GM12878 (cell line): ENCODE measurements at regions not wholly inside any gene's neighbourhood (a gene's known extent, or its start where the extent isn't known, plus 50 kb on each side); places are given as distances from the start of the nearest gene placed in this dataset.

Source experiments
- ATAC-seq: fragments of 200-7000 bp; cut with Tn5 transposase; 3 replicates; pipeline ENCODE4 v1.9.1; 2020; ENCODE audit warnings: mild to moderate bottlenecking, moderate library complexity
- BruUV-seq: library from RNA; stranded (reverse); fragments of 400-500 nt; replicated peaks from 2 replicates; lab custom pipeline; 2021; lab: Mats Ljungman, UMichigan
- CTCF ChIA-PET: fragments of 300-600 bp; sonication (Branson Sonifier 250); formaldehyde crosslinking; extraction: SDS; loops from one replicate; lab custom pipeline; 2021; ENCODE audit warnings: inconsistent platforms; lab: Yijun Ruan, JAX
- POLR2A ChIA-PET: fragments of 350-600 bp; formaldehyde crosslinking; extraction: SDS; loops from one replicate; lab custom pipeline; 2021; ENCODE audit warnings: inconsistent platforms; lab: Charles Lee
- RAD21 ChIA-PET: fragments of 300-600 bp; sonication (Branson Sonifier 250); formaldehyde crosslinking; loops from one replicate; lab custom pipeline; 2023; ENCODE audit warnings: antibody characterized with exemption; ENCODE audit not compliant: unreplicated experiment; lab: Charles Lee
- SMC1A ChIA-PET: fragments of 300-600 bp; sonication (Branson Sonifier 250); formaldehyde crosslinking; loops from one replicate; lab custom pipeline; 2023; ENCODE audit not compliant: unreplicated experiment, uncharacterized antibody; lab: Charles Lee
- DNase-seq: peaks from one replicate; pipeline ENCODE4 v3.0.0-alpha.2; 2011; ENCODE audit warnings: low read depth, low spot score
- FAIRE-seq: peaks from 3 replicates; lab custom pipeline; 2011; peaks lifted over from hg19 to GRCh38; lab: Jason Lieb, UNC
- H2AFZ ChIP-seq: 2 replicates; pipeline ENCODE4 v1.6.0; 2011; ENCODE audit warnings: low read depth, low read length, control low read depth; ENCODE audit not compliant: control insufficient read depth
- H3K27ac ChIP-seq: 2 replicates; pipeline ENCODE4 v1.5.1; 2011; ENCODE audit warnings: control low read depth; ENCODE audit not compliant: control insufficient read depth, insufficient read depth
- H3K27me3 ChIP-seq, 2 experiments: replicated peaks in 1 of 2; 2 replicates each; pipeline versions ENCODE4 v1.6.0 to v1.6.1; 2011; ENCODE audit warnings: low read length in 1 of 2; ENCODE audit not compliant: control insufficient read depth in 2 of 2, insufficient read depth in 2 of 2
- H3K36me3 ChIP-seq, 2 experiments: 2 replicates each; pipeline ENCODE4 v1.5.1; 2011; ENCODE audit warnings: low read length in 1 of 2; ENCODE audit not compliant: control insufficient read depth in 2 of 2, insufficient read depth in 2 of 2
- H3K4me1 ChIP-seq: 2 replicates; pipeline ENCODE4 v1.6.1; 2011; ENCODE audit warnings: mild to moderate bottlenecking, low read length, moderate library complexity, mixed read lengths; ENCODE audit not compliant: control insufficient read depth, insufficient read depth
- H3K4me2 ChIP-seq: 2 replicates; pipeline ENCODE4 v1.6.0; 2011; ENCODE audit warnings: control low read depth; ENCODE audit not compliant: control insufficient read depth, insufficient read depth
- H3K4me3 ChIP-seq: fragments of 200-600 bp; sonication (generic); 2 replicates; pipeline ENCODE4 v1.5.1; 2016
- H3K79me2 ChIP-seq: 2 replicates; pipeline ENCODE4 v1.6.0; 2011; ENCODE audit warnings: low read length; ENCODE audit not compliant: control insufficient read depth, insufficient read depth
- H3K9ac ChIP-seq: 2 replicates; pipeline ENCODE4 v1.8.0; 2011; ENCODE audit warnings: low read length, control low read depth, mixed read lengths; ENCODE audit not compliant: control insufficient read depth, insufficient read depth
- H3K9me3 ChIP-seq: replicated peaks from 3 replicates; pipeline ENCODE4 v1.5.1; 2011; ENCODE audit warnings: mild to moderate bottlenecking, low read length; ENCODE audit not compliant: control insufficient read depth, insufficient read depth
- H4K20me1 ChIP-seq: 2 replicates; pipeline ENCODE4 v1.6.0; 2011; ENCODE audit not compliant: control insufficient read depth, insufficient read depth
- CBFB ChIP-seq: IDR thresholded peaks from 2 replicates; pipeline ENCODE4 v1.6.1; 2016; ENCODE audit warnings: antibody characterized with exemption, low read depth
- DPF2 ChIP-seq: fragments of 450-650 bp; IDR thresholded peaks from 2 replicates; pipeline ENCODE4 v1.6.1; 2017; ENCODE audit warnings: mild to moderate bottlenecking
- FOS ChIP-seq: IDR thresholded peaks from 3 replicates; pipeline ENCODE4 v1.6.1; 2011; ENCODE audit warnings: borderline replicate concordance; ENCODE audit not compliant: insufficient read length; ENCODE audit errors: extremely low read depth
- IKZF1 ChIP-seq: fragments of 450-650 bp; conservative IDR thresholded peaks from 2 replicates; pipeline ENCODE4 v1.6.1; 2017; ENCODE audit warnings: antibody characterized with exemption, mild to moderate bottlenecking
- JUNB ChIP-seq: IDR thresholded peaks from 2 replicates; pipeline ENCODE4 v1.6.1; 2016; ENCODE audit warnings: antibody characterized with exemption, mild to moderate bottlenecking
- NR2C1 ChIP-seq: fragments of 450-650 bp; IDR thresholded peaks from 2 replicates; pipeline ENCODE4 v1.6.1; 2017; ENCODE audit warnings: antibody characterized with exemption, mild to moderate bottlenecking, moderate library complexity
- WGBS: methylation state at CpG from one replicate; pipeline ENCODE4 v1.1.6; 2016; ENCODE audit warnings: low lambda C conversion rate; ENCODE audit not compliant: insufficient replicate concordance, insufficient coverage; ENCODE audit errors: missing lambda C conversion rate; 5-methylcytosine and 5-hydroxymethylcytosine counted together
- in situ Hi-C: fragments of 300-500 bp; cut with MboI; formaldehyde crosslinking; loops from 9 replicates; pipeline ENCODE4 v1.14.3; 2018; ENCODE audit warnings: mixed read lengths
- intact Hi-C: fragments of 100-400 bp; cut with micrococcal nuclease; formaldehyde crosslinking; loops from one replicate; pipeline ENCODE4 v1.14.2; 2022; ENCODE audit not compliant: unreplicated experiment
- TF ChIP-seq, protein P1 (sequence below): fragments of 450-650 bp; IDR thresholded peaks from 2 replicates; pipeline ENCODE4 v1.6.1; 2017; ENCODE audit warnings: borderline replicate concordance
- TF ChIP-seq, protein P2 (sequence below): fragments of 450-650 bp; IDR thresholded peaks from 2 replicates; pipeline ENCODE4 v1.6.1; 2016; ENCODE audit warnings: mild to moderate bottlenecking
- TF ChIP-seq, protein P3 (sequence below): IDR thresholded peaks from 2 replicates; pipeline ENCODE4 v1.6.1; 2011; ENCODE audit warnings: borderline replicate concordance, low read depth, mild to moderate bottlenecking, moderate library complexity, low read length; ENCODE audit not compliant: insufficient read depth, poor library complexity, severe bottlenecking

DNA sequence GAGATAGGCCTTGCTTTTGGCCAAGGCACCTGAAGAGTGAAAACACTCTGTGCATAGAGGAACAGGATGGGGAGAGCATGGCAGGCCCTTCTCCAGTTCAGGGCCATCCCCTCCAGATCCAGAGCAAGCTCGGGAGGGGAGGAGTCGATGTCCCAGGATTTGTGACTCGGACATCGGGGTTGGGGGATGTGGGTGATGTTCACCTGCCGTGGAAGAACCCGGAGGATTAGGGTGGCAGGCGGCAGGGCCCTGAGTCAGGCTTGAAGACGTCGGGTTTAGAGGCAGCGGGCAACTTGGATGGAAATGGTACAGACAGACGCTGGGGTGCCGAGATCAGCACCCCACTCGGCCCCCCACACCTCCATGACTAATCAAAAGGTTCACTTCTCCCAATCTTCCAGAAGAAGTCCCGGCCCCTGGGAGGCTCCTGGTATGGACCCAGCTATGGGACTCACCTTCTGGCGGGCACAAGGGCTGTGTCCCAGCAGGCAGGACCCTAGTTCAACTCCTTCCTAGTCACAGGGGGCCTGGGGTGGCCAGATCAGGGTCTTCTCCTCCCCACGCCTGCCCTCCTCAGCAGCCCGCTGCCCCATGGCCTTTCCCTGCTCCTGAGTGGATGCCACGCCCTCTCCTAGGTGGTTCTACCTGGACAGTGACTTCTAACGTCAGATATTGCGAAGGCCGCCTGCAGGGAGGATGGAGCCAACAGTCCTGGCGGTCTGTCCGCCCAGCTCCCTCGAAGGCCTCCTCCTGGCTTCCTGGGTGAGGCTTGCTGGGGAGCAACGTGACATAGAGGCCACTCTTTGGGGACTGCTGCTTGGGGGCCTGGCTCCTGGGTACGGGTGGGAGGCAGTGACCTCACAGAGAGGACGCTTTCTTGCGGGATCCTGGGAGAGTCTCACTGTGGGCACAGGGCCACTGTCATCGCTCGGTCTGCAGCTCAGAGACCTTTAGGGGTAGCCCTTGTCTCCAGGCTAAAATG is 792.5 kb downstream of the BRD1 start:
- TF ChIP-seq, protein P1, sequence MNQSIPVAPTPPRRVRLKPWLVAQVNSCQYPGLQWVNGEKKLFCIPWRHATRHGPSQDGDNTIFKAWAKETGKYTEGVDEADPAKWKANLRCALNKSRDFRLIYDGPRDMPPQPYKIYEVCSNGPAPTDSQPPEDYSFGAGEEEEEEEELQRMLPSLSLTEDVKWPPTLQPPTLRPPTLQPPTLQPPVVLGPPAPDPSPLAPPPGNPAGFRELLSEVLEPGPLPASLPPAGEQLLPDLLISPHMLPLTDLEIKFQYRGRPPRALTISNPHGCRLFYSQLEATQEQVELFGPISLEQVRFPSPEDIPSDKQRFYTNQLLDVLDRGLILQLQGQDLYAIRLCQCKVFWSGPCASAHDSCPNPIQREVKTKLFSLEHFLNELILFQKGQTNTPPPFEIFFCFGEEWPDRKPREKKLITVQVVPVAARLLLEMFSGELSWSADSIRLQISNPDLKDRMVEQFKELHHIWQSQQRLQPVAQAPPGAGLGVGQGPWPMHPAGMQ: no peak
- Histone ChIP-seq H3K27ac (no peak overlapping the region), H3K79me2 (no peaks in the 10 kb centered on the region), H3K9me3 (no peaks in the 10 kb centered on the region; the same call in 2 of the 3 replicates), H2AFZ (no peak overlapping the region), H3K9ac (no peak overlapping the region), H4K20me1 (no peaks in the 10 kb centered on the region), H3K4me1 (no peaks in the 10 kb centered on the region), H3K4me2 (no peak overlapping the region), H3K27me3 (no peaks in the 10 kb centered on the region), H3K4me3 (no peak overlapping the region), H3K36me3 (no peaks in the 10 kb centered on the region)
- ChIA-PET CTCF (no interaction called here), RAD21 (no interaction called here), POLR2A (no interaction called here), SMC1A (no interaction called here)
- no peak for FAIRE-seq
- no peak for ATAC-seq
- intact Hi-C loops: no loop called here
- WGBS: 34% methylated on average over 30 of the region's 30 CpGs
- no peak for DNase-seq
- no TSS peak for BruUV-seq
- in situ Hi-C loops: no loop called here

DNA sequence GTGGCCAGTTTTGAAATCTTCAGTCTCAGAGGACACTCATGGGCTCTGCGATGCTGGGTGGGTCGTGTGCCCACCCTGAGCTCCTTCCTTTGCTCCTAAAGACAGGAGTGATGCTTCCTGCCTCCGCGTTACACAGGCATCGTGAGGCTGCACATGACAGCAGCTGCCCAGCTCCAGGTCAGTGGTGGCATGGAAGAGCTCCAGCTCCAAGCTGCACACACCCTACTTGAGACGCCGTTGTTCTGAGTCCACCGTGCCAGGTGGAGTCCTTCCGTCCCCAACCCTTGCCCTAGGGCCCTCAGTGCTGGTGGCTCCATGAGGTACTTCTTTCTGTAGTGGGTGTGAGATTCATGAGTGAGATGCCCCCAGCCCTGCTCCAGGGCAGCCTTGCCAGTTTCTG is 794.1 kb downstream of the BRD1 start:
- CTCF ChIA-PET: no interaction called here
- 44% methylated on average over 9 of the region's 9 CpGs for WGBS

More for the DNA sequence above, 794.1 kb downstream of the BRD1 start:
- no peaks in the 10 kb centered on the region for H3K4me1 ChIP-seq
- H4K20me1 ChIP-seq: no peaks in the 10 kb centered on the region
- in situ Hi-C loops (no loop called here), intact Hi-C loops (no loop called here)
- H3K27ac ChIP-seq: no peak overlapping the region
- H3K9ac ChIP-seq: no peak overlapping the region
- no peak overlapping the region for H3K4me3 ChIP-seq
- no peak for FAIRE-seq
- no peaks in the 10 kb centered on the region for H3K79me2 ChIP-seq
- RAD21 ChIA-PET: no interaction called here
- H3K9me3 ChIP-seq: no peaks in the 10 kb centered on the region; the same call in 2 of the 3 replicates
- no peak for TF ChIP-seq NR2C1
- TF ChIP-seq CBFB: no peak
- no peak for TF ChIP-seq DPF2
- TF ChIP-seq, protein P2, sequence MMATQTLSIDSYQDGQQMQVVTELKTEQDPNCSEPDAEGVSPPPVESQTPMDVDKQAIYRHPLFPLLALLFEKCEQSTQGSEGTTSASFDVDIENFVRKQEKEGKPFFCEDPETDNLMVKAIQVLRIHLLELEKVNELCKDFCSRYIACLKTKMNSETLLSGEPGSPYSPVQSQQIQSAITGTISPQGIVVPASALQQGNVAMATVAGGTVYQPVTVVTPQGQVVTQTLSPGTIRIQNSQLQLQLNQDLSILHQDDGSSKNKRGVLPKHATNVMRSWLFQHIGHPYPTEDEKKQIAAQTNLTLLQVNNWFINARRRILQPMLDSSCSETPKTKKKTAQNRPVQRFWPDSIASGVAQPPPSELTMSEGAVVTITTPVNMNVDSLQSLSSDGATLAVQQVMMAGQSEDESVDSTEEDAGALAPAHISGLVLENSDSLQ: no peak
- TF ChIP-seq, protein P3, sequence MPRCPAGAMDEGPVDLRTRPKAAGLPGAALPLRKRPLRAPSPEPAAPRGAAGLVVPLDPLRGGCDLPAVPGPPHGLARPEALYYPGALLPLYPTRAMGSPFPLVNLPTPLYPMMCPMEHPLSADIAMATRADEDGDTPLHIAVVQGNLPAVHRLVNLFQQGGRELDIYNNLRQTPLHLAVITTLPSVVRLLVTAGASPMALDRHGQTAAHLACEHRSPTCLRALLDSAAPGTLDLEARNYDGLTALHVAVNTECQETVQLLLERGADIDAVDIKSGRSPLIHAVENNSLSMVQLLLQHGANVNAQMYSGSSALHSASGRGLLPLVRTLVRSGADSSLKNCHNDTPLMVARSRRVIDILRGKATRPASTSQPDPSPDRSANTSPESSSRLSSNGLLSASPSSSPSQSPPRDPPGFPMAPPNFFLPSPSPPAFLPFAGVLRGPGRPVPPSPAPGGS: no peak
- TF ChIP-seq IKZF1: no peak
- TF ChIP-seq FOS: no peak
- no peak for TF ChIP-seq JUNB
- TF ChIP-seq, all 136 proteins: peak for 0
- Histone ChIP-seq H3K36me3 (no peaks in the 10 kb centered on the region), H3K27me3 (no peaks in the 10 kb centered on the region), H3K4me2 (no peak overlapping the region), H2AFZ (no peak overlapping the region)
- ATAC-seq: no peak
- BruUV-seq: no TSS peak
- ChIA-PET POLR2A (no interaction called here), SMC1A (no interaction called here)
- DNase-seq: no peak
